ENCODE measurements at regions not wholly inside any gene's neighbourhood (a gene's known extent, or its start where the extent isn't known, plus 50 kb on each side); places are given as distances from the start of the nearest gene placed in this dataset.

DNA sequence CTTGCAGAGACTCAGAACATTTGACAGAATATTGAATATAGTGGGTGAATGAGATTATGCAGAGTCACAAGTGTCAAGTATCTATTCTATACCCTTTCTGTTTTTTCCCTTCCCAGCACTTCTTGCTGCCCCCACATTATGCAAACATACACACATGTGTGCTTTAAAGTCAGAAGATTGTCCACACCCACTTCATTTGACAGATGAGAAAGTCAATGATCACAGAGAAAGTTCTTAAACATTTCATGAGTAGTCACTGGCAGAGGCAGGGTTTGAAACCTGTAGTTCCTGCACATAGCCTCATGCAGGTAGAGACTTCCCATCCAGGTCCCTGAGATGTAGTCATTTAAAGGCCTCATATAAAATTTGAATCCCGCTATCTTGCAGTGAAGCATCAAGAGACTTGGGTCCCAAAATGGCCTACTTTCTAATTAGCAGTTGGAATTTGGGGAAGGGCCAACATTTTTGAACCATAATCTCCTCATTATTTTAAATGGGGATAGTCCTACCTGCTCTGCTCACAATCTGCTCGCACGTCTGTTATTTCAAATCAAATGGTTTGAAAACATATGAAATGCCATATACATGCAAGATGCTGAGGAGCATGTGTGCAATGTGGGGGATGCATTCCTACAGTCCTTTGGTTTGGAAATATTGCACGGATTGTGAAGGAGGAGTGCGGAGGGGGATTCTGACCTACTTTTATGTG is 217.8 kb downstream of the STK31 start:
- Histone ChIP-seq H3K4me1 (ENCODE audit: control insufficient read depth, insufficient read depth, low read length) (no peaks in the 10 kb centered on the region), H3K56ac (ENCODE audit: extremely low read depth, insufficient read depth, low read length) (no peak overlapping the region), H3K4ac (ENCODE audit: low read depth, low read length) (no peak overlapping the region), H2BK5ac (ENCODE audit: low read depth, low read length, poor library complexity, severe bottlenecking) (no peak overlapping the region), H2BK120ac (ENCODE audit: low read depth, low read length) (no peak overlapping the region), H3K36me3 (ENCODE audit: control insufficient read depth, insufficient read depth, low read length) (no peaks in the 10 kb centered on the region), H3K9me1 (ENCODE audit: insufficient read depth, low read length) (no peaks in the 10 kb centered on the region), H2AFZ (replicated peaks; ENCODE audit: low read length, poor library complexity) (no peak overlapping the region), H3K27ac (ENCODE audit: insufficient read depth, low read length) (no peak overlapping the region), H3K9ac (ENCODE audit: low read depth, low read length) (no peak overlapping the region), H3K4me2 (ENCODE audit: low read depth, low read length) (no peak overlapping the region), H4K8ac (ENCODE audit: low read depth in 2 of 2, low read length in 2 of 2) (no peak overlapping the region), H3K9me3 (ENCODE audit: control insufficient read depth, insufficient read depth, low read length) (no peaks in the 10 kb centered on the region), H2AK5ac (ENCODE audit: low read depth, low read length) (no peak overlapping the region), H3K79me1 (ENCODE audit: low read depth in 1 of 2, low read length in 2 of 2) (no peaks in the 10 kb centered on the region), H4K91ac (ENCODE audit: insufficient read depth, low read depth, low read length) (no peak overlapping the region), H3K27me3 (ENCODE audit: control insufficient read depth, insufficient read depth, low read length) (no peaks in the 10 kb centered on the region), H3K4me3 (ENCODE audit: insufficient read depth, low read depth, low read length) (no peak overlapping the region), H2AK9ac (replicated peaks; ENCODE audit: low read depth, low read length, poor library complexity) (no peak overlapping the region), H3K14ac (replicated peaks; ENCODE audit: low read depth, low read length) (no peak overlapping the region), H3K23ac (ENCODE audit: low read depth, low read length) (no peak overlapping the region), H4K20me1 (ENCODE audit: insufficient read depth, low read length) (no peaks in the 10 kb centered on the region), H4K5ac (ENCODE audit: low read depth, low read length) (no peak overlapping the region), H3K18ac (ENCODE audit: low read depth, low read length) (no peak overlapping the region), H2BK15ac (ENCODE audit: low read depth, low read length) (no peak overlapping the region), H2BK20ac (ENCODE audit: low read depth, low read length) (no peak overlapping the region)
- dilution Hi-C loops (cut with HindIII; ENCODE audit: low sequenced_read_pairs, unreplicated experiment): no loop called here
- ATAC-seq (ENCODE audit: low read depth) (no peak), DNase-seq (no peak)
- BruUV-seq (replicated peaks): no TSS peak
- intact Hi-C loops (cut with micrococcal nuclease): no loop called here
- in situ Hi-C loops (cut with MboI; ENCODE audit: low sequenced_read_pairs): loop anchor here (25.0 kb wide), 1 partner anchor 734 kb away; no protein-coding TSS in a partner anchor
- TF ChIP-seq RAD21 (IDR thresholded peaks at IDR 0.05; ENCODE audit: low read length) (no peak), RCOR1 (IDR thresholded peaks at IDR 0.05; ENCODE audit: insufficient replicate concordance, low read length) (no peak), ELK1 (IDR thresholded peaks at IDR 0.05; ENCODE audit: borderline replicate concordance, low read depth, low read length) (no peak), NFE2L2 (IDR thresholded peaks at IDR 0.05; ENCODE audit: low read depth, low read length) (no peak), FOS (IDR thresholded peaks at IDR 0.05; ENCODE audit: low read depth, low read length) (no peak), CHD1 (IDR thresholded peaks at IDR 0.05; ENCODE audit: low read depth, low read length) (no peak), RFX5 (IDR thresholded peaks at IDR 0.05; ENCODE audit: low read depth, low read length) (no peak)
- CTCF ChIA-PET: no interaction called here
- WGBS, 2 experiments (ENCODE audit: extremely low coverage in 2 of 2, insufficient read length in 1 of 2): no CpG with 5 or more reads among the region's 5 CpGs
- POLR2A ChIA-PET (ENCODE audit: unreplicated experiment): no interaction called here

Measured in IMR-90 (cell line).